Calu3 (cell line): ENCODE measurements at regions not wholly inside any gene's neighbourhood (a gene's known extent, or its start where the extent isn't known, plus 50 kb on each side); places are given as distances from the start of the nearest gene placed in this dataset.

Experiments
- BruUV-seq: library from RNA; stranded (reverse); fragments of 400-500 nt; replicated peaks from 2 replicates; lab custom pipeline; 2021; lab: Mats Ljungman, UMichigan
- CTCF ChIA-PET: fragments of 300-600 bp; sonication (Branson Sonifier 250); formaldehyde crosslinking; loops from one replicate; lab custom pipeline; 2022; ENCODE audit warnings: antibody characterized with exemption; lab: Charles Lee
- DNase-seq: peaks from one replicate; pipeline ENCODE4 v3.0.0; 2022
- H3K27ac Mint-ChIP-seq: one replicate; pipeline ENCODE4 v1.8.0; 2022; ENCODE audit warnings: mixed read lengths; ENCODE audit not compliant: unreplicated experiment
- H3K27me3 Mint-ChIP-seq: one replicate; pipeline ENCODE4 v1.8.0; 2022; ENCODE audit warnings: mixed read lengths; ENCODE audit not compliant: unreplicated experiment
- H3K36me3 Mint-ChIP-seq: one replicate; pipeline ENCODE4 v1.8.0; 2022; ENCODE audit warnings: mild to moderate bottlenecking, moderate library complexity, mixed read lengths; ENCODE audit not compliant: insufficient read depth, unreplicated experiment
- H3K4me1 Mint-ChIP-seq: one replicate; pipeline ENCODE4 v1.8.0; 2022; ENCODE audit warnings: mild to moderate bottlenecking, low read depth, mixed read lengths; ENCODE audit not compliant: unreplicated experiment
- H3K4me3 Mint-ChIP-seq: one replicate; pipeline ENCODE4 v1.8.0; 2022; ENCODE audit warnings: mild to moderate bottlenecking, low read depth, moderate library complexity, mixed read lengths; ENCODE audit not compliant: unreplicated experiment
- H3K9me3 Mint-ChIP-seq: one replicate; pipeline ENCODE4 v1.8.0; 2022; ENCODE audit warnings: low read depth, mixed read lengths; ENCODE audit not compliant: unreplicated experiment
- CTCF ChIP-seq: fragments of 200-600 bp; IDR thresholded peaks from one replicate; pipeline ENCODE4 v1.8.0; 2022; ENCODE audit warnings: antibody characterized with exemption; ENCODE audit not compliant: unreplicated experiment
- intact Hi-C: fragments of 100-400 bp; cut with micrococcal nuclease; formaldehyde crosslinking; loops from one replicate; pipeline ENCODE4 v1.10.0; 2022; ENCODE audit not compliant: unreplicated experiment

GRCh38 chr6:110033101-110033500 lies 55.0 kb downstream of the GPR6 start:
- BruUV-seq, result no TSS peak
- TF ChIP-seq CTCF, result no peak
- intact Hi-C loops, result loop anchor here (10.0 kb wide), 1 partner anchor 68 kb away; no protein-coding TSS in a partner anchor

GRCh38 chr6:110033749-110034666 lies 55.9 kb downstream of the GPR6 start:
- BruUV-seq, result no TSS peak
- Mint-ChIP-seq H3K27me3 (no peaks in the 10 kb centered on the region), H3K4me3 (no peak overlapping the region), H3K9me3 (no peaks in the 10 kb centered on the region), H3K27ac (no peak overlapping the region), H3K36me3 (no peaks in the 10 kb centered on the region), H3K4me1 (peaks cover 1% of the 10 kb centered on the region)
- no peak for TF ChIP-seq CTCF
- CTCF ChIA-PET, result no interaction called here
- DNase-seq, result no peak
- intact Hi-C loops, result loop anchor here (10.0 kb wide), 1 partner anchor 69 kb away; no protein-coding TSS in a partner anchor

More at GRCh38 chr6:110033101-110033500, 55.0 kb downstream of the GPR6 start:
- no peak overlapping the region for H3K27ac Mint-ChIP-seq
- CTCF ChIA-PET, result no interaction called here
- no peaks in the 10 kb centered on the region for H3K9me3 Mint-ChIP-seq
- H3K36me3 Mint-ChIP-seq, result no peaks in the 10 kb centered on the region
- no peaks in the 10 kb centered on the region for H3K4me1 Mint-ChIP-seq
- DNase-seq, result no peak
- no peak overlapping the region for H3K4me3 Mint-ChIP-seq
- H3K27me3 Mint-ChIP-seq, result no peaks in the 10 kb centered on the region

DNA sequence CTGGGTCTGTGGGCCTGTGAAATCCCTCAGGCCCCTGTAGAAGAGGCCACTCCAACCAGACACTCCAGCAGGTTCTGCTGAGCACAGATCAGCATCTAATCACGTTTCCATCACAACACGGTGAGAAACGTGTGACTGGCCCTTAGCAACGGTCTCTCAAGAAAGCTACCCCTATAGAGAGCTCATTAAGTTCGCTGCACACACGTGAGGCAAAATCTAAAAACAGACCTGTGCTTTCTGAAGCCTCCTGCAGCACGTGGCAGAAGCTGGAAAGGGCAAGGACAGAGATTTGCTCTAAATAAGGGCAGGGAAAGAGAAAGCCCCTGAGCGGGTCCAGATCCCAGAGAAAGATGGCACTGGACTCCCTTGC lies 56.5 kb downstream of the GPR6 start:
- no peak overlapping the region for H3K27ac Mint-ChIP-seq
- peaks cover 8% of the 10 kb centered on the region for H3K4me1 Mint-ChIP-seq
- no peak overlapping the region for H3K4me3 Mint-ChIP-seq
- CTCF ChIA-PET, result no interaction called here
- no peaks in the 10 kb centered on the region for H3K9me3 Mint-ChIP-seq
- no peak for TF ChIP-seq CTCF
- H3K27me3 Mint-ChIP-seq, result no peaks in the 10 kb centered on the region
- intact Hi-C loops, result loop anchor here (10.0 kb wide), 1 partner anchor 70 kb away; no protein-coding TSS in a partner anchor
- no peak for DNase-seq
- no TSS peak for BruUV-seq
- H3K36me3 Mint-ChIP-seq, result peaks cover 5% of the 10 kb centered on the region

- Mint-ChIP-seq H3K9me3 (no peaks in the 10 kb centered on the region), H3K4me3 (no peak overlapping the region), H3K36me3 (peaks cover 10% of the 10 kb centered on the region), H3K27me3 (no peaks in the 10 kb centered on the region), H3K4me1 (peaks cover 14% of the 10 kb centered on the region), H3K27ac (no peak overlapping the region)
- TF ChIP-seq CTCF, result no peak
- BruUV-seq, result no TSS peak
- CTCF ChIA-PET, result interaction anchor here (0.7 kb wide), 1 partner anchor 12 kb away, joined by 3 read pairs; no protein-coding TSS in a partner anchor
- no peak for DNase-seq
- intact Hi-C loops, result loop anchor here (10.0 kb wide), 1 partner anchor 71 kb away; no protein-coding TSS in a partner anchor
Observed at GRCh38 chr6:110035321-110035720, 57.2 kb downstream of the GPR6 start.
